HG03025 (cell line): ENCODE measurements at regions not wholly inside any gene's neighbourhood (a gene's known extent, or its start where the extent isn't known, plus 50 kb on each side); places are given as distances from the start of the nearest gene placed in this dataset.

Experiments
- ATAC-seq: cut with Tn5 transposase; IDR thresholded peaks from one replicate; pipeline ENCODE4 v1.9.1; 2021; ENCODE audit warnings: mild to moderate bottlenecking, moderate library complexity; ENCODE audit not compliant: unreplicated experiment, low FRiP score

DNA sequence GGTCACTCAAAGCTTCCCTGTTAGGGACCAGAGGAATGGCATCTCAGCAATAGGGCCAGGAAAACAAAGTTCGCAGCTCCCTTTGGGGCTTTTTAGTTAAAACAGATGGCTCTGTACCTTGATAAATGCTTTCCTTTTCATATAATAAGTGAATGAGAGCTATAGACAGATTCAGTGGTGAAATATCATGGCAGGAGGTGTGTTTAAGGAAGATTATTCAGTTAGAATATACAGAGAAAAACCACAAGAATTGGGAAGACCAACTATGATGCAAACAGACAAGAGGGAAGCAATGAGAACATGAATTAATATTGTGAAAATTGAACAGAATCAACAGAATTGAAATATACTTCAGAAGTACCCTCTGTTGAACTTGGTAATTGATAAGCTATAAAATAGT lies 379.4 kb downstream of the PLPP3 start:
- no peak for ATAC-seq

DNA sequence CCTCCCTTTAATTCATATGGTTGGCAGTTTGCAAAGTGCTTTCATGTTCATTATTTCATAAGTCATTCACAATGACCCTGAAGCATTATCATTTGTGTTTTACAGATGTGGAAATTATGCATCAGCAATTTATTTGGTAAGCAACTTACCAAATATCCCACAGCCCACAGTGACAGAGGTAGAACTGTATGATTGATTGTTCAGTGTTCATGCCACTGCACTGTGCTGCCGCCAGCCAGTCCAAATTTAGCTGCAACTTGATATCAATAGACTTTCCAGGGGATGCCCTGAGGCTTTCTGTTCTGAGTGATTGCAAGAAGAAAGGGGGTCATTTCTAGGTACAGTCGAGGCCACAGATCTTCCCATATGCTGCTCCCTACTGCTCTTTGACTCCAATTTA lies 380.3 kb downstream of the PLPP3 start:
- no peak for ATAC-seq

GRCh38 chr1:56197946-56198345 lies 381.4 kb downstream of the PLPP3 start:
- no peak for ATAC-seq

GRCh38 chr1:56196839-56197238 lies 382.5 kb downstream of the PLPP3 start:
- ATAC-seq: no peak

DNA sequence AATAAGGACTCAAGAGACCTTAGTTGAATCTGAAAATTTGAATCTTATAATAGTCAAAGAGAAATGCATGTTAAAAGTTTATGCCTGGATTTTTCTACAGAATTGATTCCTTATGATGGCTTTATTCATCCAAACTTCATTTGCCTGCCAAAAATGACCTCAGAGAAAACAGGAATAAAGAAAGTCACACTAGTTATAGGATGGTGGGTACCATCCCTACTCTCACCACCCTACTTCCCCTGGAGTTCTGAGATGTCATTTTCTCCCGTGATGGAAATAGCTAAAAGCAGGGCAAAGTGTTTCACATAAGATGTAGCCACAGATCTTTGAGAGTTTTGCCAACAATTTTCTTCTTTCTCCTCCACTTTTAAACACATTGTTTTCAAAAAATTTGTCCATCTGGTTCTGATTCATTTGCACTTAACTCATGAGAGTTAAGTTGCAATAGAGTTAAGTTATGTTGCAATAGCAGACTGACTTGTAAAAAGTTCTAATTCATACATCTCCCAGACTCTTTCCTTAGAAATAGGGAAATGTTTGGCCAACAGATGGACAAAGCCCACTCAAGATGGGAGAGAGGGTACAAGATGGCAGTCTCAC lies 384.6 kb downstream of the PLPP3 start:
- no peak for ATAC-seq

DNA sequence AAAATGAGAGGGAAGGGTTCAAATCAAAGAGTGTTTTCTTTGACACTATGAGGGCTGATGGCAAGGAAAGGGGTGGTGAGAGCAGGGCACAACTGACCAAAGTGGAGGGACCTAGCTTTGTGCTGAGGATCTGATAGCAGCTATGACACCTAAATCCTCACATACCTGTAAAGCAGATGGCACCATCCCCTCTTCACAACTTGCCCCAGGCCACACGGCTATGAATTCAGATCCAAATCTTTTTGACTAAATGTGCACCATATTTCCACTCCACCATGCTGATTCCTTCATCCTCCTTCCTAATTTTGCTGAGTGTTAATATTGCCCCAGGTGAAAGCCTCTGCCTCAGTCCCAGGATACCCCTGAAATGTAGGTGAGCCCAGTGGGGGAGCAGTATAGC lies 385.7 kb downstream of the PLPP3 start:
- no peak for ATAC-seq

GRCh38 chr1:56191369-56191768 lies 388.0 kb downstream of the PLPP3 start:
- ATAC-seq: no peak

DNA sequence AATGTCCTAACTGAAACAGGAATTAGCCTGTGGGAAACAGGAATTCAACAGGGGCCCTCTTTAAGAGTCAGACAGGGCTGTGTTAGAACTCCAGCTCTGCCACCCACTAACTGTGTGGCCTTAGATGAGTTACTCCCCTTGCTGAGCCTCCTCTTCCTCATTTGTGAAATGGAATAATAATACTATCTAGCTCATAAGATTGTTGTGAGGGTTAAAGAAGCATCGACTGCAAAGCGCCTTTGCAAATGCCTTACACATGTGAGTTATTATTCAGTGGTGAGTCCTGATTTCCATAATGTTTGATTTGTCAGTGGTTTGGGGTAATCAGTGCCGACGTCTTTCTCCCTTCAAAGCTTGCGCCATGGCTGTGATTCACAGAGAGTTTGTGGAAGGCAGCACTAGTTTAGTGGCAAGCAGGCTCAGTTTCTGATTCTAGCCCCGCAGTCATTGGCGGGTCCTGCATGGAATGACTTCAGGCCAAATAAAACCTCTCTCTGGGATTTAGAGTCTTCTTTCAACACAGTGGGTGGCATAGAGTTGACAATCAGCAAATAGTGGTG lies 388.5 kb downstream of the PLPP3 start:
- ATAC-seq: no peak

DNA sequence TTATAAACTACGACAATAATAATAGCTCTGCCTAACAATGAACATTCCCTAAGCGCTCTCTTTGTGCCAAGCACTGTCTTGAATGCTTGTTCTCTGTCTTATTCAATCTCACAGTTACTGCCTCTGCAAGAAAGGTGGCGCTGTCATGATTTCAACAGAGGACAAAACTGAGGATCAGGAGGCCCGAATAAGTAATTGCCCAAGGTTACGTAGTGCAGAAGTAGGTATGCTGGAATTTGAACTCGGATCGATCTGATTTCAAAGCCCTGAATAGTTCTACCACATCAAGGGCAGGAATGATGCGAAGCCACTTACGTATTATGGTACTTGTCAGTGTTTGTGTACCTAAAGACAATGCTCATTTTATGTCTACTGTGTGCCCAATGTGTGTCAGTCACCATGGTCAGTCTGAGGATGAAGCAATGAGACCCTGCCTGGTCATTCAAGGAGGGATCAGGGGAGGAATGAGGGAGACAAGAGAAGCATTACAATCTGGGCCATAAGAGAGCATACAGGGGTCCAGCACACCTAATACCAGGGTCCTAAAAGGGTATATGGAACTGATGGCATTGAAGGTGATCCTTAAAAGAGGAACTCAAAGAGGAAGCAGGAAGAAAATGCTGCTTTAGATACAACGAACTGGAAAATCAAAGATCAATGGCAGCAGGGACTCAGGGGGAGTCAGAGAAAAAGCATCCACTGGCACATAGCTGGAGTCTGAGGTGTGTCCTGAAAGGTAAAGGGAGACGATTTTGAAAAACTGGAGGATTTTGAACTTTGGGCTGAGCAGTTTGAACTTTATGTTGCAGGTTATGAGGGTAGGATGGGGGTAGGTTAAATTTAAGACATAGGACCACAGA lies 389.2 kb downstream of the PLPP3 start:
- no peak for ATAC-seq

- ATAC-seq: no peak
These were observed 389.9 kb downstream of the PLPP3 start for GRCh38 chr1:56189454-56189853.

GRCh38 chr1:56188855-56189254 lies 390.5 kb downstream of the PLPP3 start:
- ATAC-seq: no peak

GRCh38 chr1:56188221-56188620 lies 391.1 kb downstream of the PLPP3 start:
- no peak for ATAC-seq

DNA sequence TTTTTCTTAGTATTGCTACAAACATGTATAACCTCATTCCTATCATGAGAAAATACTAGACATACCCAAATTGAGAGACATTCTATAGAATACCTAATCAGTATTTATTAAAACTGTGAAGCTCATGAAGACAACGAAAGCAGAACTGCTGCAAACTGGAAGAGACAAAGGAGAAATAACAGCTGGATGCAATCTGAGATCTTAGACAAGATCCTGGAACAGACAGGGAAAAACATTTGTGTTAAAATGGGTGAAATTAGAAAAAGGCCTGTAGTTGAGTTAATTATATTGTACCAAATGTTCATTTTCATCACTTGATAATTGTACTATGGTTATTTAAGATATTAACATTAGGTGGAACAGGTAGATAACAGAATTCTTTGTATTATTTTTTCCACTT lies 392.0 kb downstream of the PLPP3 start:
- ATAC-seq: no peak

GRCh38 chr1:56185493-56185892 lies 393.9 kb downstream of the PLPP3 start:
- no peak for ATAC-seq

DNA sequence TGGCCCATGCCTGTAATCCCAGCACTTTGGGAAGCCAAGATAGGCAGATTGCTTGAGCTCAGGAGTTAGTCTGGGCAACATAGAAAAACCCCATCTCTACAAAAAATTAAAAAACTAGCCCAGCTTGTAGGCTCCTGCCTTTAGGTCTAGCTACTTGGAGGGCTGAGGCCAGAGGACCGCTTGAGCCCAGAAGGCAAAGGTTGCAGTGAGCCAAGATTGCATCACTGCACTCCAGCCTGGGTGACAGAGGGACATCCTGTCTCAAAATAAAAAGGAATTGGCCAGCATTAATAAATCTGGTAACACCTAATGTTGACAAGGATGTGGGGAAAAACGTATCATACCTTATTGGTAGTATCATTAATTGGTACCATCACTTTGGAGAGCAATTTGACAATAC lies 396.2 kb downstream of the PLPP3 start:
- ATAC-seq: no peak

GRCh38 chr1:56180520-56181190 lies 398.7 kb downstream of the PLPP3 start:
- ATAC-seq: no peak

DNA sequence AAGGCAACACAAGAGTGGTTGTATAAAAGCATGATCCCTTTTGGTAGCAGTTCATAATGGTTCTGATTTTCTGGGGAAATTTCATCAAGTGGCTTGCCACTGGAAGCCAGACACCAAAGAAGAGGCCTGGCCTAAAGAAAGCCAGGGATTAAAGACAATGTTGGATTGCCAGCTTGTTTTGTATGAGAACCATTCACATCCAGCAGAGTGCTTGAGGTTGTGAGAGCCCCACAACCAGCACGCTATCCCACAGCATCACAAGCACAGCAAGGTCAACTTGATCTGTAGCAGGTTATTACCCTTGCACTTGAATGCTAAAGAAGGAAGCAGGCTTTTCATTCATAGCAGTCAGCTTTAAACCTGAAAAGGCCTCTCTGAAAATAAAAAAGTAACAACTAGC lies 399.8 kb downstream of the PLPP3 start:
- no peak for ATAC-seq

DNA sequence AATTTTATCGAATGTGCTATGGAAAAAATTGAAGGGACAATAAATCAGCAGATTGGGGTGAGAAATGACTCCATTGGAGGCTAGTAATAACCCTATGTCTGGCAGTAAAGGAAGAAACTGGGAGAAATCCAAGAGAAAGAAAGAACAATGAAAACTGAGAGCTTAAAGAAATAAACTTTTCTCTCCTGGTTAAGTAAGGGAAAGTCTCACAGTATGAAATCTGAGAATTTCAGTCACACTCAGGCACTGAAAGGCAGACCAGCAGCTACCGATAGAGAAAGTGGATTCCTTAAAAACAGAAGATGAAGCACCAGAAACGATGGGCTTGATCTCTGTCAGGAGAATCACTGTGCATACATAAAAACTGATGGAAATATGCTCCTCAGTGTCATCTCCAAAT lies 404.2 kb downstream of the PLPP3 start:
- ATAC-seq: no peak

GRCh38 chr1:56174176-56174885 lies 405.0 kb downstream of the PLPP3 start:
- ATAC-seq: no peak

GRCh38 chr1:56173736-56174135 lies 405.6 kb downstream of the PLPP3 start:
- no peak for ATAC-seq

- no peak for ATAC-seq
These were observed 407.7 kb downstream of the PLPP3 start for GRCh38 chr1:56171670-56172069.
